NK-92 treated with Interleukin-12 subunit alpha and Interleukin-12 subunit beta, amount 100 ng/mL, for 24 hours (cell line): ENCODE measurements at regions not wholly inside any gene's neighbourhood (a gene's known extent, or its start where the extent isn't known, plus 50 kb on each side); places are given as distances from the start of the nearest gene placed in this dataset.
"Not testable (repeated sequence)": the region's sequence is repeated elsewhere in the genome, so short reads cannot be mapped to it uniquely, and the experiment has no call there.

Source experiments
- DNase-seq: peaks from one replicate; lab custom pipeline; 2025; lab: John Stamatoyannopoulos, UW

GRCh38 chr2:193326296-193326695, 1131.6 kb upstream of the TMEFF2 start:
- no peak for DNase-seq

GRCh38 chr2:193315428-193316091, 1120.8 kb upstream of the TMEFF2 start:
- DNase-seq = no peak

DNA sequence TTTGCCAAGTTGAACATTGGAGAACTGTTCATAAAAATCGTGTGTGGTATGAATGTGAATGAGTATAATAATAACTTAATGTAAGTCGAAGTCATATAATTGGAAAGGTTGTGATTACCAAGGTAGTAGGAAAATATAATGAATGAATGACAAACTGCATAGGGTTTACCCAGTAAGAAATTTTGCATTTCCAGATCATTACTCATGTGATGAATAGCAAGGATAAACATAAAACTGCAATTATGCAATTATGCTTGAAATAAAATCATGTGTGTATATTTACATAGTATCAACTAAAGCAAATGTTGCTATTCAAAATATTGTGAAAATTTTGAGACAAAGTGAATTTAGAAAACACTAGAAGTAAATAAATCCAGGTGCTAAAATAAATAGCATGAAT, 1108.7 kb upstream of the TMEFF2 start:
- DNase-seq = no peak

GRCh38 chr2:193294371-193294770, 1099.6 kb upstream of the TMEFF2 start:
- no peak for DNase-seq

- no peak for DNase-seq
Measured at GRCh38 chr2:193279361-193279760, 1084.6 kb upstream of the TMEFF2 start.

DNA sequence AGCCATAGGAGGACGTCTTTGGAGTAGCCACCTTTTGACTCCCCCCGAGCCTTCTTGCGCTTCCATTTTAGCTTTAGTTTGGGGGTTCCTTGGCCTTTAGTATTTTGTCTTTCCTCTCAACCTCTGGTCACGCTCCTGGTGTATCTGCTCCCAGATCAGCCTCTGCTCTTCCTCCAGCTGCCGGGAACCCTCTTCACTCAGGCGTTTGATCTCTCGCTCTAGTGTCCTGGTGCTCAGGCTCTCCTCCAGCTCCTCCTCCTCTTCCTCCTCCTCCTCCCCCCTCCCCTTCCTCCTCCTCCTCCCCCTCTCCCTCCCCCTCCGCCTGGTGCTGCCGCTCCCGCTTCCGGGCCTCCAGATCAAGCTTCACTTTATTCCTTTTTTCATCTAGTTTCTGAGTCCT, 1082.3 kb upstream of the TMEFF2 start:
- DNase-seq = no peak

DNA sequence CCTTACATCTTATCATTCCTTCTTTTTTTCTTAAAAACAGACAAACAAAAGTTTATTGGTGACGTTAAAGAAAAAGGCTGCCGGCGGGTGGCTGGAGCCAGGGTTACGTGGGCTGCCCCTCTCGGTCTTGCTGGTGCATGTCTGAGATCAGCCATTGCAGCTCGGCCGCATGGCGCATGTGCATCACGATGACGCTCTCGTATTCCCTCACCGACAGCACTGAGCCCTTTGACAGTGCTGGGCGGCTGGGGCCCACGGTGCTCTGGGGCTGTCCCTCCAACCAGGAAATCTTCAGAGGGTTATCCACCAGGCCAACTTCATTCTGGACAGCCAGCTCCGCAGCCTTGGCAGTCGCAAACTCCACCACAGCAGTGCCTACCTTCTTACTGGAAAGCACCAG, 1081.8 kb upstream of the TMEFF2 start:
- no peak for DNase-seq

DNA sequence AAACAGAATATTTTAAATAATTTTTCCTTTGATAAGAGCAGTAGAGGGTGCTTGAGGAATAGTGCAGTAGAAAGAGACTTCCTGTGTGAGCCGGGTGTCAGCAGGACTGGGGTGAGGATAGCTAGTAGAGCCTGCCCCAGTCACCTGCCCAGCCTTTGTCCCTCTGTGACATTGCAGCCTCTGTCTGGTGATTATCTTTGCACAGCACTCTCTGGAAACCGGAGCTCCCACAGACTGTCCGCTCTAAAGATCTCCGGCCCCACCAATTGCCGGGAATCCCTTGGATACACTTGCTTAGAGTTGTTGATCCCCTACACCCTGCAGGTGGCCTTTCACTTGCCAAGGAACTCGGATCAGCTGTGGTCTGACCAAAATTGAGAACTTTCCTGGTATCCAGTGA, 1081.3 kb upstream of the TMEFF2 start:
- DNase-seq = no peak

GRCh38 chr2:193272011-193272410, 1077.3 kb upstream of the TMEFF2 start:
- DNase-seq = no peak

DNA sequence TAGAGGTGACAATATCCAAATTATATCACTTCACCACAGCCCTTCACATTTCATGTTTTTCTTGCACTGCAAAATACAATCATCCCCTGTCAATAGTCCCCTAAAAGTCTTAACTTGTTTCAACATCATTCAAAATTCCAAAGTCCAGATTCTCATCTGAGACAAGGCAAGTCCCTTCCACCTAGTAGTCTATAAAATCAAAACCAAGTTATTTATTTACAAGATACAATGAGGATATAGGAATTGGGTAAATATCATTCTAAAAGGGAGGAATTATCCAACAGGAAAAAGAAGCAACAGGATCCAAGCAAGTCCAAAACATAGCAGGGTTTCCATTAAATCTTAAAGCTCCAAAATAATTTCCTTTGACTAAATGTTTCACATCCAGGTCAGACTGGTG, 1076.1 kb upstream of the TMEFF2 start:
- DNase-seq = no peak

- no peak for DNase-seq
Measured at GRCh38 chr2:193267496-193268002, 1072.8 kb upstream of the TMEFF2 start.

DNA sequence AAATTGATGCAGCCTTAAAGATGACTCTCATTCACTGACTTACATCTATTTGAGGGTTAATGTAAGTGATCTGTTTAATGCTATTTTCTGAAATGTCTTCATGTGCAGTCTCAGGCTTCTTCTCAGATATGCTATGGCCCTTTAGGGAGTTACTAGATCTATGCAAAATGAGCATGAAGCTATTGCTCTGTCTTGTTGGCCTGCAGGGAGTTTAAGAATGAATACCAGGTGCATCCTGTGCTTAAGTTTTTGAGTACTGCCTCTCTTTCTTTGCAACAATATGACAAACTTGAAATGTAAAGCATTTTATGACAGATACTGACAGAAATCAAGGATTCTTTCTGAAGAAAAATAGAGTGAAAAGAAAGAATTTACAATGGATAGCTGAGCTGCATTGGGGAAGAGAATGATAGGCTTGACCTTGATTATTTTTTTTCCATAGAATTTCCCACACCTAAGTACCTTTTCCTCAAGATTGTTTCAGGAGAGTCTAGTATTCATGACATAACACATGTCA, 1058.3 kb upstream of the TMEFF2 start:
- no peak for DNase-seq

GRCh38 chr2:193251909-193252308, 1057.2 kb upstream of the TMEFF2 start:
- no peak for DNase-seq

DNA sequence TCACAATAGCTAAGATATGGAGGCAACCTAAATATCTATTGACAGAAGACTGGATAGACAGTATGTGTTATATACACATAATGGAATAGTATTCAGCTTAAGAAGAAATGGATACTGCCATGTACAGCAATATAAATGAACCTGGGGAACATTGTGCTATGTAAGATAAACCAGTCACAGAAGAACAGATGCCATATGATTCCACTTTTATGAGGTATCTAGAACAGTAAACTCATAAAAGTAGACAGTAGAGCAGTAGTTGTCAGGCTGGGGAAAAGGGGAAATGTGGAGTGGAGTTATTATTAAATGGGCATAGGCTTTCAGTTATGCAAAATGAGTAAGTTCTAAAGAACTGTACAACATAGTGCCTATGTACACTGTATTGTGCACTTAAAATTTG, 1055.7 kb upstream of the TMEFF2 start:
- no peak for DNase-seq

DNA sequence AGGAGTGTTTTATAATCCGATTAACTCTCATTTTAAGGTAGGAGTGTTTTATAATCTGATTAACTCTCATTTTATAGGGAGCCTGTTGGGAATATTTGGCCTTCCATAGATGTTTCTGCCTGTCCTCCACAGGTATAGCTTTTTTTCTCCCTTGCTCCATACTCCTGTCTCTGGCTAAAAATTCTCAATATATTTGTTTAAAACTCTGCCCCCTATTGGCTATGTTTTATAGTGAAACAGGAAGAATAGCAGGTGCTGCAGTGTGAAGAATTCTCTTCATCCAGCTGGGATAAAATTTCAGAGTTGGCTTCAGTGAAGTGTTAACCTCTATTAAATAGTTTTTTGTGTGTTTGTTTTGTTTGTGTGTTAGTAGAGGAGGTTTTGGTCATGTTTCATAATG, 1046.0 kb upstream of the TMEFF2 start:
- DNase-seq = no peak

- DNase-seq = no peak
Measured at GRCh38 chr2:193231634-193232033, 1036.9 kb upstream of the TMEFF2 start.

DNA sequence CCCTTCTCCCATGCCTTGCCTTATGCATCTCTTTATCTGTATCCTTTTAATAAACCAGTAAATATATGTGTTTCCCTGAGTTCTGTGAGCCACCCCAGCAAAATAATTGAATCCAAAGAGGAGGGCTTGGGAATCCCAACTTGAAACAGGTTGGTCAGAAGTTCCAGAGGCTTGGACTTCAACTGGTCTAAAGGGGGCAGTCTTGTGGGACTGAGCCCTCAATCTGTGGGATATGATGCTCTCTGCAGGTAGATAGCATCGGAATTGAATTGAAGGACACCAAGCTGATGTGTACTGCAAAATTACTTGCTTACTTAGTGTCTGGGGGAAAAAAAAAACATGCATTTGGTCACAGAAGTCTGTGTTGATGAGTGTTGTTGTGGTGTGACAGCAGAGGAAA, 1033.5 kb upstream of the TMEFF2 start:
- DNase-seq = no peak

- no peak for DNase-seq
Measured at GRCh38 chr2:193222454-193222853, 1027.7 kb upstream of the TMEFF2 start.

DNA sequence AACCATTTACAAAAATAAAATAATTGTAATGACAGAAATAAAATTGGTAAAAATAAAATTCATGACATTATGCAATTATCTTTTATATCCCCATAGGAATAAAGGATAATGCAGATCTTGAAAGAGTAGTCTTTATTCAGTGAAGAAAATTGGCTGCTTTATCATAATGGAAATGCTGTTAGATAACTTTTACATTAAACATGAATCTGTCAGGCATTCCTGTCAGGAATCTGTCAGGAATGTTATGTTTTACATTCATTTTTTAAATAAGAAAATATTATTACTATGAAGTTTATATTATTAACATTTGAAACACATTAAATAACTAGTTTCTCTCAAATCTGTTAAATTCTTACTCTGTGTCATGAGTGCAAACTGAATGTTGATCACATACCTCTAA, 1024.7 kb upstream of the TMEFF2 start:
- no peak for DNase-seq

GRCh38 chr2:193201583-193201982, 1006.9 kb upstream of the TMEFF2 start:
- DNase-seq = no peak

DNA sequence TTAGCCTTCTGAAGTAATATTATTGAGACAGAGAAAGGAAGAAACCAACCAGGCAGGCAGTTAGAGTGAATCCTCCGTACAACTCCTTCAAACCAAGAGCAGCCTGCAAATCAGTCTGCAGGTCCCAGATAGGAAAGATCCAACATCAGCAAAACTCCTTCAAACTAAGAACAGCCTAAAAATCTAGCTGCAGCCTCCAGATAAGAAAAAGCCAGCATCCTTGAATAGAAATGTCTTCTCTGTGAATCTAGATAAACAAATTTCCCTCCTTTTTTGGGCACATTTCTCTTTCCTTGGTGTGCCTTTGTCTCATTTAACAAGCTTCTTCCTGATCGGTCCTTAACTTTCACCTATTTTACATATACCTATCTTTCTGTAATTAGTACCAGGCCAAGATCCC, 1004.6 kb upstream of the TMEFF2 start:
- DNase-seq = no peak

GRCh38 chr2:193187816-193188215, 993.1 kb upstream of the TMEFF2 start:
- no peak for DNase-seq

GRCh38 chr2:193170981-193171380, 976.2 kb upstream of the TMEFF2 start:
- DNase-seq = not testable (repeated sequence)

GRCh38 chr2:193156480-193156879, 961.7 kb upstream of the TMEFF2 start:
- no peak for DNase-seq
